ENCODE measurements at regions not wholly inside any gene's neighbourhood (a gene's known extent, or its start where the extent isn't known, plus 50 kb on each side); places are given as distances from the start of the nearest gene placed in this dataset.

DNA sequence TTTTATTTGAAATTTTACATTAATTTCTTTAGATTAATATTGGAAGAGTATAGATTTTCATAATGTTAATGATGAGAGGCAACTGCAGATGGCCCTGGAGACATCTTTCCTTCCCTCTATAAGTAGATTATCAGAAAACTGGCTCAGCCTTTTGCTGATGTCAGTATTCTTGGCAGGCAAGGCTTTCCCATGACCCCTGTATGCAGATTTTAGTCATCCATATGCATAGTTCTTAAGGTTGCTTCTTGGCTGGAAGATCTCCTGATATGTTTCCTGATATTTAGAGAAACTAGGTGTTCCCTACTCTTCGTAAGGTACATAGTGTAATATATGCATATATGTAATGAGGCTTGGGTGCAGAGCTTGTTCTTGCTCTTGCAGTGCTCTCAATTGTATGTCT lies 911.4 kb downstream of the EPHA3 start:
- no peak for TF ChIP-seq CTCF (IDR thresholded peaks at IDR 0.05)
- TF ChIP-seq POLR2A (IDR thresholded peaks at IDR 0.05) = no peak
